ENCODE measurements at regions not wholly inside any gene's neighbourhood (a gene's known extent, or its start where the extent isn't known, plus 50 kb on each side); places are given as distances from the start of the nearest gene placed in this dataset.

- TF ChIP-seq HNF1B (CRISPR knock-in tag; IDR thresholded peaks at IDR 0.05) (no peak), SALL1 (CRISPR knock-in tag; IDR thresholded peaks at IDR 0.05) (no peak), ZNF570 (CRISPR knock-in tag; IDR thresholded peaks at IDR 0.05; ENCODE audit: borderline replicate concordance) (no peak), ATF4 (CRISPR knock-in tag; IDR thresholded peaks at IDR 0.05) (no peak), FUBP1 (CRISPR knock-in tag; IDR thresholded peaks at IDR 0.05; ENCODE audit: borderline replicate concordance) (no peak), CSRNP2 (CRISPR knock-in tag; conservative IDR thresholded peaks at IDR 0.05; ENCODE audit: low read depth) (no peak), MATR3 (CRISPR knock-in tag; IDR thresholded peaks at IDR 0.05) (no peak), ZNF562 (CRISPR knock-in tag; IDR thresholded peaks at IDR 0.05; ENCODE audit: borderline replicate concordance) (no peak)
Observed at GRCh38 chr3:168419091-168419490, 323.4 kb upstream of the GOLIM4 start (continued).
